ENCODE measurements at regions not wholly inside any gene's neighbourhood (a gene's known extent, or its start where the extent isn't known, plus 50 kb on each side); places are given as distances from the start of the nearest gene placed in this dataset.

GRCh38 chr5:44619875-44620610 lies 188.7 kb upstream of the MRPS30 start:
- TF ChIP-seq CTCF (conservative IDR thresholded peaks at IDR 0.05), result no peak
- TF ChIP-seq ZFX (IDR thresholded peaks at IDR 0.05), result no peak

Measured in C4-2B (cell line).